ENCODE measurements at regions not wholly inside any gene's neighbourhood (a gene's known extent, or its start where the extent isn't known, plus 50 kb on each side); places are given as distances from the start of the nearest gene placed in this dataset.

GRCh38 chr21:16838331-16838730 is 674.5 kb upstream of the CXADR start:
- Histone ChIP-seq H3K4me1 (ENCODE audit: control insufficient read depth in 2 of 2, insufficient read depth in 2 of 2, low read length in 2 of 2) (no peaks in the 10 kb centered on the region), H3K4me3 (ENCODE audit: low read length in 2 of 2) (no peak overlapping the region), H3K27me3 (ENCODE audit: control insufficient read depth in 2 of 2, insufficient read depth in 1 of 2, low read length in 1 of 2) (no peaks in the 10 kb centered on the region), H3K36me3 (ENCODE audit: control insufficient read depth in 2 of 2, insufficient read depth in 2 of 2, low read length in 1 of 2) (no peaks in the 10 kb centered on the region), H3K27ac (ENCODE audit: low read depth in 1 of 2, low read length in 1 of 2) (peak overlapping the region in 1 of 2 donors; percentile 61), H3K9me3 (ENCODE audit: control insufficient read depth in 2 of 2, insufficient read depth in 1 of 2, low read length in 1 of 2) (no peaks in the 10 kb centered on the region)
- peak in 1 of 9 donors; percentile 3 for DNase-seq (ENCODE audit: low read depth in 6 of 9, low spot score in 9 of 9)
- 90% methylated on average over 3 of the region's 3 CpGs for WGBS

- Histone ChIP-seq H3K9me3 (ENCODE audit: control insufficient read depth in 2 of 2, insufficient read depth in 1 of 2, low read length in 1 of 2) (no peaks in the 10 kb centered on the region), H3K27ac (ENCODE audit: low read depth in 1 of 2, low read length in 1 of 2) (no peak overlapping the region), H3K4me3 (ENCODE audit: low read length in 2 of 2) (no peak overlapping the region), H3K27me3 (ENCODE audit: control insufficient read depth in 2 of 2, insufficient read depth in 1 of 2, low read length in 1 of 2) (no peaks in the 10 kb centered on the region), H3K4me1 (ENCODE audit: control insufficient read depth in 2 of 2, insufficient read depth in 2 of 2, low read length in 2 of 2) (no peaks in the 10 kb centered on the region), H3K36me3 (ENCODE audit: control insufficient read depth in 2 of 2, insufficient read depth in 2 of 2, low read length in 1 of 2) (no peaks in the 10 kb centered on the region)
- DNase-seq (ENCODE audit: low read depth in 6 of 9, low spot score in 9 of 9), result no peak
Measured at GRCh38 chr21:16840538-16840937, 672.3 kb upstream of the CXADR start.

- no peak for DNase-seq (ENCODE audit: low read depth in 6 of 9, low spot score in 9 of 9)
- Histone ChIP-seq H3K27me3 (ENCODE audit: control insufficient read depth in 2 of 2, insufficient read depth in 1 of 2, low read length in 1 of 2) (no peaks in the 10 kb centered on the region), H3K4me3 (ENCODE audit: low read length in 2 of 2) (no peak overlapping the region), H3K27ac (ENCODE audit: low read depth in 1 of 2, low read length in 1 of 2) (no peak overlapping the region), H3K4me1 (ENCODE audit: control insufficient read depth in 2 of 2, insufficient read depth in 2 of 2, low read length in 2 of 2) (no peaks in the 10 kb centered on the region), H3K9me3 (ENCODE audit: control insufficient read depth in 2 of 2, insufficient read depth in 1 of 2, low read length in 1 of 2) (no peaks in the 10 kb centered on the region), H3K36me3 (ENCODE audit: control insufficient read depth in 2 of 2, insufficient read depth in 2 of 2, low read length in 1 of 2) (no peaks in the 10 kb centered on the region)
- WGBS, result 83% methylated on average over 4 of the region's 4 CpGs
Measured at GRCh38 chr21:16841975-16842695, 670.7 kb upstream of the CXADR start.

- Histone ChIP-seq H3K36me3 (ENCODE audit: control insufficient read depth in 2 of 2, insufficient read depth in 2 of 2, low read length in 1 of 2) (no peaks in the 10 kb centered on the region), H3K9me3 (ENCODE audit: control insufficient read depth in 2 of 2, insufficient read depth in 1 of 2, low read length in 1 of 2) (no peaks in the 10 kb centered on the region), H3K4me1 (ENCODE audit: control insufficient read depth in 2 of 2, insufficient read depth in 2 of 2, low read length in 2 of 2) (no peaks in the 10 kb centered on the region), H3K27me3 (ENCODE audit: control insufficient read depth in 2 of 2, insufficient read depth in 1 of 2, low read length in 1 of 2) (no peaks in the 10 kb centered on the region), H3K4me3 (ENCODE audit: low read length in 2 of 2) (no peak overlapping the region), H3K27ac (ENCODE audit: low read depth in 1 of 2, low read length in 1 of 2) (no peak overlapping the region)
- DNase-seq (ENCODE audit: low read depth in 6 of 9, low spot score in 9 of 9), result no peak
- 95% methylated on average over 5 of the region's 5 CpGs for WGBS
Measured at GRCh38 chr21:16842696-16843035, 670.2 kb upstream of the CXADR start.

- whole genome bisulfite sequencing, result 85% methylated on average over 2 of the region's 2 CpGs
- no peaks in the 10 kb centered on the region for H3K4me1 ChIP-seq (ENCODE audit: control insufficient read depth in 2 of 2, insufficient read depth in 2 of 2, low read length in 2 of 2)
- DNase-seq (ENCODE audit: low read depth in 6 of 9, low spot score in 9 of 9), result no peak
- no peak overlapping the region for H3K4me3 ChIP-seq (ENCODE audit: low read length in 2 of 2)
- no peaks in the 10 kb centered on the region for H3K27me3 ChIP-seq (ENCODE audit: control insufficient read depth in 2 of 2, insufficient read depth in 1 of 2, low read length in 1 of 2)
- no peaks in the 10 kb centered on the region for H3K9me3 ChIP-seq (ENCODE audit: control insufficient read depth in 2 of 2, insufficient read depth in 1 of 2, low read length in 1 of 2)
- no peak overlapping the region for H3K27ac ChIP-seq (ENCODE audit: low read depth in 1 of 2, low read length in 1 of 2)
- H3K36me3 ChIP-seq (ENCODE audit: control insufficient read depth in 2 of 2, insufficient read depth in 2 of 2, low read length in 1 of 2), result no peaks in the 10 kb centered on the region
Measured at GRCh38 chr21:16847211-16847610, 665.6 kb upstream of the CXADR start.

- no peaks in the 10 kb centered on the region for H3K9me3 ChIP-seq (ENCODE audit: control insufficient read depth in 2 of 2, insufficient read depth in 1 of 2, low read length in 1 of 2)
- no peaks in the 10 kb centered on the region for H3K36me3 ChIP-seq (ENCODE audit: control insufficient read depth in 2 of 2, insufficient read depth in 2 of 2, low read length in 1 of 2)
- no peak overlapping the region for H3K27ac ChIP-seq (ENCODE audit: low read depth in 1 of 2, low read length in 1 of 2)
- WGBS, result 87% methylated on average over 2 of the region's 2 CpGs
- no peaks in the 10 kb centered on the region for H3K4me1 ChIP-seq (ENCODE audit: control insufficient read depth in 2 of 2, insufficient read depth in 2 of 2, low read length in 2 of 2)
- H3K27me3 ChIP-seq (ENCODE audit: control insufficient read depth in 2 of 2, insufficient read depth in 1 of 2, low read length in 1 of 2), result no peaks in the 10 kb centered on the region
- DNase-seq (ENCODE audit: low read depth in 6 of 9, low spot score in 9 of 9), result no peak
- H3K4me3 ChIP-seq (ENCODE audit: low read length in 2 of 2), result no peak overlapping the region
Measured at GRCh38 chr21:16851054-16851453, 661.8 kb upstream of the CXADR start.

- Histone ChIP-seq H3K4me3 (ENCODE audit: low read length in 2 of 2) (no peak overlapping the region), H3K27me3 (ENCODE audit: control insufficient read depth in 2 of 2, insufficient read depth in 1 of 2, low read length in 1 of 2) (no peaks in the 10 kb centered on the region), H3K36me3 (ENCODE audit: control insufficient read depth in 2 of 2, insufficient read depth in 2 of 2, low read length in 1 of 2) (no peaks in the 10 kb centered on the region), H3K27ac (ENCODE audit: low read depth in 1 of 2, low read length in 1 of 2) (no peak overlapping the region), H3K9me3 (ENCODE audit: control insufficient read depth in 2 of 2, insufficient read depth in 1 of 2, low read length in 1 of 2) (no peaks in the 10 kb centered on the region), H3K4me1 (ENCODE audit: control insufficient read depth in 2 of 2, insufficient read depth in 2 of 2, low read length in 2 of 2) (no peaks in the 10 kb centered on the region)
- DNase-seq (ENCODE audit: low read depth in 6 of 9, low spot score in 9 of 9), result no peak
Measured at GRCh38 chr21:16855164-16855667, 657.6 kb upstream of the CXADR start.

- WGBS, result 92% methylated on average over 1 of the region's 1 CpG
- no peak overlapping the region for H3K27ac ChIP-seq (ENCODE audit: low read depth in 1 of 2, low read length in 1 of 2)
- DNase-seq (ENCODE audit: low read depth in 6 of 9, low spot score in 9 of 9), result no peak
- H3K27me3 ChIP-seq (ENCODE audit: control insufficient read depth in 2 of 2, insufficient read depth in 1 of 2, low read length in 1 of 2), result no peaks in the 10 kb centered on the region
- no peaks in the 10 kb centered on the region for H3K36me3 ChIP-seq (ENCODE audit: control insufficient read depth in 2 of 2, insufficient read depth in 2 of 2, low read length in 1 of 2)
- H3K4me1 ChIP-seq (ENCODE audit: control insufficient read depth in 2 of 2, insufficient read depth in 2 of 2, low read length in 2 of 2), result no peaks in the 10 kb centered on the region
- H3K9me3 ChIP-seq (ENCODE audit: control insufficient read depth in 2 of 2, insufficient read depth in 1 of 2, low read length in 1 of 2), result no peaks in the 10 kb centered on the region
- no peak overlapping the region for H3K4me3 ChIP-seq (ENCODE audit: low read length in 2 of 2)
Measured at GRCh38 chr21:16863362-16863905, 649.4 kb upstream of the CXADR start.

GRCh38 chr21:16863908-16864307 is 648.9 kb upstream of the CXADR start:
- H3K27me3 ChIP-seq (ENCODE audit: control insufficient read depth in 2 of 2, insufficient read depth in 1 of 2, low read length in 1 of 2), result no peaks in the 10 kb centered on the region
- H3K27ac ChIP-seq (ENCODE audit: low read depth in 1 of 2, low read length in 1 of 2), result no peak overlapping the region
- DNase-seq (ENCODE audit: low read depth in 6 of 9, low spot score in 9 of 9), result no peak
- H3K4me1 ChIP-seq (ENCODE audit: control insufficient read depth in 2 of 2, insufficient read depth in 2 of 2, low read length in 2 of 2), result no peaks in the 10 kb centered on the region
- WGBS, result 88% methylated on average over 4 of the region's 4 CpGs
- H3K4me3 ChIP-seq (ENCODE audit: low read length in 2 of 2), result no peak overlapping the region
- no peaks in the 10 kb centered on the region for H3K9me3 ChIP-seq (ENCODE audit: control insufficient read depth in 2 of 2, insufficient read depth in 1 of 2, low read length in 1 of 2)
- H3K36me3 ChIP-seq (ENCODE audit: control insufficient read depth in 2 of 2, insufficient read depth in 2 of 2, low read length in 1 of 2), result no peaks in the 10 kb centered on the region
